ENCODE measurements at regions not wholly inside any gene's neighbourhood (a gene's known extent, or its start where the extent isn't known, plus 50 kb on each side); places are given as distances from the start of the nearest gene placed in this dataset.

GRCh38 chr2:147521936-147522335 is 322.9 kb upstream of the ACVR2A start:
- TF ChIP-seq NANOG (IDR thresholded peaks at IDR 0.05; ENCODE audit: borderline replicate concordance): no peak
- no peak for TF ChIP-seq ETS1 (IDR thresholded peaks at IDR 0.05)
- TF ChIP-seq CREB1 (CRISPR knock-in tag; IDR thresholded peaks at IDR 0.05; ENCODE audit: low read depth): no peak
- TF ChIP-seq ZNF462 (CRISPR knock-in tag; IDR thresholded peaks at IDR 0.05): no peak
- no peak for TF ChIP-seq JUNB (IDR thresholded peaks at IDR 0.05; ENCODE audit: unreplicated experiment)
- Mint-ChIP-seq H3K4me3 (no peak overlapping the region), H3K4me1 (peaks cover 8% of the 10 kb centered on the region), H3K9me3 (peaks cover 6% of the 10 kb centered on the region; the same call in 2 of the 3 replicates), H3K36me3 (ENCODE audit: low read depth) (no peaks in the 10 kb centered on the region), H3K27ac (no peak overlapping the region), H3K27me3 (ENCODE audit: insufficient read depth, low read depth, poor library complexity) (no peaks in the 10 kb centered on the region)
- H3K36me3 ChIP-seq (ENCODE audit: insufficient read depth): no peaks in the 10 kb centered on the region
- no peak overlapping the region for H2AFZ ChIP-seq
- H3F3A ChIP-seq (replicated peaks; ENCODE audit: low read depth): no peaks in the 10 kb centered on the region
- H3K4me1 ChIP-seq (ENCODE audit: insufficient read depth): no peaks in the 10 kb centered on the region
- H3K79me2 ChIP-seq (replicated peaks; ENCODE audit: insufficient read depth): no peaks in the 10 kb centered on the region
- no peaks in the 10 kb centered on the region for H4K20me1 ChIP-seq (replicated peaks; ENCODE audit: insufficient read depth)
- no peak overlapping the region for H3K4me3 ChIP-seq
- no peak overlapping the region for H3K27ac ChIP-seq (ENCODE audit: low read depth)
- H3K27me3 ChIP-seq (ENCODE audit: insufficient read depth): no peaks in the 10 kb centered on the region
- DNase-seq (ENCODE audit: low spot score) (no peak), ATAC-seq (no peak)
- H3K9me2 ChIP-seq (ENCODE audit: insufficient read depth): 0 out of 2 replicates have a peak, but pooled peaks cover 15% of the 10 kb centered on the region
- no peak overlapping the region for H3K4me2 ChIP-seq

GRCh38 chr2:147520817-147521216 is 324.0 kb upstream of the ACVR2A start:
- H3K9me3 Mint-ChIP-seq: peaks cover 6% of the 10 kb centered on the region; the same call in 2 of the 3 replicates
- no peak for TF ChIP-seq EZH2phosphoT487 (IDR thresholded peaks at IDR 0.05; ENCODE audit: unreplicated experiment)
- TF ChIP-seq STAT1 (IDR thresholded peaks at IDR 0.05; ENCODE audit: unreplicated experiment): no peak
- no peak for TF ChIP-seq POLR2AphosphoS5 (IDR thresholded peaks at IDR 0.05; ENCODE audit: low read depth)
- TF ChIP-seq CTCF (conservative IDR thresholded peaks at IDR 0.05; ENCODE audit: low read depth in 2 of 2): no peak
- TF ChIP-seq CREB1 (CRISPR knock-in tag; IDR thresholded peaks at IDR 0.05; ENCODE audit: low read depth): no peak
- no peak for TF ChIP-seq EZH2 (IDR thresholded peaks at IDR 0.05; ENCODE audit: low read depth, unreplicated experiment)
- no peak for TF ChIP-seq JUNB (IDR thresholded peaks at IDR 0.05; ENCODE audit: unreplicated experiment)
- no peak for TF ChIP-seq NANOG (IDR thresholded peaks at IDR 0.05; ENCODE audit: borderline replicate concordance)

More at GRCh38 chr2:147520817-147521216, 324.0 kb upstream of the ACVR2A start:
- Histone ChIP-seq H3K79me2 (replicated peaks; ENCODE audit: insufficient read depth) (no peaks in the 10 kb centered on the region), H3K9me2 (ENCODE audit: insufficient read depth) (0 out of 2 replicates have a peak, but pooled peaks cover 15% of the 10 kb centered on the region), H3F3A (replicated peaks; ENCODE audit: low read depth) (no peaks in the 10 kb centered on the region), H3K36me3 (ENCODE audit: insufficient read depth) (no peaks in the 10 kb centered on the region), H3K4me1 (ENCODE audit: insufficient read depth) (no peaks in the 10 kb centered on the region), H4K20me1 (replicated peaks; ENCODE audit: insufficient read depth) (no peaks in the 10 kb centered on the region), H3K27ac (ENCODE audit: low read depth) (no peak overlapping the region), H3K4me2 (no peak overlapping the region), H3K4me3 (no peak overlapping the region), H2AFZ (peak overlapping the region; percentile 81; the same call in 1 of the 2 replicates), H3K27me3 (ENCODE audit: insufficient read depth) (no peaks in the 10 kb centered on the region)
- DNase-seq (ENCODE audit: low spot score): no peak
- H3K27me3 Mint-ChIP-seq (ENCODE audit: insufficient read depth, low read depth, poor library complexity): no peaks in the 10 kb centered on the region
- no peak overlapping the region for H3K27ac Mint-ChIP-seq
- ATAC-seq: no peak
- H3K36me3 Mint-ChIP-seq (ENCODE audit: low read depth): no peaks in the 10 kb centered on the region
- H3K4me1 Mint-ChIP-seq: peaks cover 4% of the 10 kb centered on the region; the same call in 2 of the 3 replicates
- no peak overlapping the region for H3K4me3 Mint-ChIP-seq

All from GM23338 (cell line).